ENCODE measurements at regions not wholly inside any gene's neighbourhood (a gene's known extent, or its start where the extent isn't known, plus 50 kb on each side); places are given as distances from the start of the nearest gene placed in this dataset.
"Not testable (repeated sequence)": the region's sequence is repeated elsewhere in the genome, so short reads cannot be mapped to it uniquely, and the experiment has no call there.

GRCh38 chr16:49944221-49944620 lies 80.8 kb upstream of the CNEP1R1 start:
- DNase-seq, result no peak

GRCh38 chr16:49947907-49948678 lies 76.9 kb upstream of the CNEP1R1 start:
- DNase-seq, result no peak

- DNase-seq, result no peak
These were observed 73.3 kb upstream of the CNEP1R1 start for GRCh38 chr16:49951574-49952195.

- peak; percentile 42 for DNase-seq
These were observed 72.6 kb upstream of the CNEP1R1 start for GRCh38 chr16:49952386-49952785.

GRCh38 chr16:49953090-49953489 lies 71.9 kb upstream of the CNEP1R1 start:
- DNase-seq, result no peak

- DNase-seq, result no peak
These were observed 69.2 kb upstream of the CNEP1R1 start for GRCh38 chr16:49955858-49956257.

GRCh38 chr16:49956915-49957314 lies 68.1 kb upstream of the CNEP1R1 start:
- no peak for DNase-seq

- DNase-seq, result no peak
These were observed 66.6 kb upstream of the CNEP1R1 start for GRCh38 chr16:49958448-49958847.

- no peak for DNase-seq
These were observed 65.3 kb upstream of the CNEP1R1 start for GRCh38 chr16:49959552-49960277.

GRCh38 chr16:49961089-49961488 lies 63.9 kb upstream of the CNEP1R1 start:
- DNase-seq, result peak; percentile 2

- not testable (repeated sequence) for DNase-seq
These were observed 62.5 kb upstream of the CNEP1R1 start for GRCh38 chr16:49962566-49962965.

- DNase-seq, result no peak
These were observed 60.7 kb upstream of the CNEP1R1 start for GRCh38 chr16:49964316-49964715.

GRCh38 chr16:49964973-49965372 lies 60.1 kb upstream of the CNEP1R1 start:
- no peak for DNase-seq

GRCh38 chr16:49967012-49967559 lies 57.9 kb upstream of the CNEP1R1 start:
- no peak for DNase-seq

GRCh38 chr16:49969091-49970030 lies 55.7 kb upstream of the CNEP1R1 start:
- no peak for DNase-seq

GRCh38 chr16:49970797-49971431 lies 54.1 kb upstream of the CNEP1R1 start:
- DNase-seq, result no peak

GRCh38 chr16:49972280-49972679 lies 52.7 kb upstream of the CNEP1R1 start:
- no peak for DNase-seq

- no peak for DNase-seq
These were observed 52.1 kb upstream of the CNEP1R1 start for GRCh38 chr16:49972961-49973360.
